MM.1S (cell line): ENCODE measurements at regions not wholly inside any gene's neighbourhood (a gene's known extent, or its start where the extent isn't known, plus 50 kb on each side); places are given as distances from the start of the nearest gene placed in this dataset.

ENCODE experiments used
- DNase-seq: peaks from one replicate; pipeline ENCODE4 v3.0.0-alpha.2; 2015
- H2AFZ ChIP-seq: fragments of 300-600 bp; sonication (generic); 2 replicates; pipeline ENCODE4 v1.6.0; 2016; ENCODE audit warnings: antibody characterized with exemption, low read length
- H3F3A ChIP-seq: fragments of 300-600 bp; sonication (generic); 2 replicates; pipeline ENCODE4 v1.6.1; 2016; ENCODE audit warnings: mild to moderate bottlenecking, antibody characterized with exemption, low read length, moderate library complexity, mixed read lengths; ENCODE audit not compliant: insufficient read depth
- H3K27ac ChIP-seq: fragments of 300-600 bp; sonication (generic); 2 replicates; pipeline ENCODE4 v1.5.1; 2016; ENCODE audit warnings: mild to moderate bottlenecking, low read length
- H3K27me3 ChIP-seq: fragments of 300-600 bp; sonication (generic); replicated peaks from 2 replicates; pipeline ENCODE4 v1.6.0; 2016; ENCODE audit warnings: low read length; ENCODE audit not compliant: insufficient read depth
- H3K36me3 ChIP-seq: fragments of 300-600 bp; sonication (generic); replicated peaks from 2 replicates; pipeline ENCODE4 v1.6.1; 2016; ENCODE audit warnings: mild to moderate bottlenecking, low read length, mixed read lengths; ENCODE audit not compliant: insufficient read depth
- H3K4me1 ChIP-seq: fragments of 300-600 bp; sonication (generic); 2 replicates; pipeline ENCODE4 v1.6.1; 2016; ENCODE audit warnings: low read length, mixed read lengths
- H3K4me2 ChIP-seq: fragments of 300-600 bp; sonication (generic); 2 replicates; pipeline ENCODE4 v1.6.0; 2016; ENCODE audit warnings: low read depth, low read length
- H3K4me3 ChIP-seq: fragments of 300-600 bp; sonication (generic); 2 replicates; pipeline ENCODE4 v1.5.1; 2016; ENCODE audit warnings: low read length, mixed read lengths
- H3K79me2 ChIP-seq: fragments of 300-600 bp; sonication (generic); 2 replicates; pipeline ENCODE4 v1.6.1; 2016; ENCODE audit warnings: mixed run types, low read length, mixed read lengths
- H3K9ac ChIP-seq: fragments of 300-600 bp; sonication (generic); 2 replicates; pipeline ENCODE4 v1.6.1; 2016; ENCODE audit warnings: low read length, mixed read lengths
- H3K9me2 ChIP-seq: fragments of 300-600 bp; sonication (generic); replicated peaks from 2 replicates; pipeline ENCODE4 v1.6.1; 2016; ENCODE audit warnings: mild to moderate bottlenecking, low read length, mixed read lengths; ENCODE audit not compliant: insufficient read depth
- H3K9me3 ChIP-seq: fragments of 300-600 bp; sonication (generic); replicated peaks from 2 replicates; pipeline ENCODE4 v1.6.1; 2016; ENCODE audit warnings: mild to moderate bottlenecking, low read length, mixed read lengths; ENCODE audit not compliant: insufficient read depth
- H4K20me1 ChIP-seq: fragments of 300-600 bp; sonication (generic); 2 replicates; pipeline ENCODE4 v1.6.1; 2016; ENCODE audit warnings: mild to moderate bottlenecking, low read length, moderate library complexity, mixed read lengths; ENCODE audit not compliant: insufficient read depth
- EZH2 ChIP-seq: fragments of 300-600 bp; sonication (generic); optimal IDR thresholded peaks from 2 replicates; pipeline ENCODE3; 2017; ENCODE audit warnings: low read depth, mild to moderate bottlenecking, antibody characterized with exemption, low read length, mixed read lengths
- EZH2phosphoT487 ChIP-seq: fragments of 300-600 bp; sonication (generic); IDR thresholded peaks from 2 replicates; pipeline ENCODE4 v1.6.1; 2018; ENCODE audit warnings: antibody characterized with exemption, low read length
- TF ChIP-seq, protein P1 (sequence below): fragments of 300-600 bp; sonication (generic); IDR thresholded peaks from 2 replicates; pipeline ENCODE4 v1.5.1; 2016; ENCODE audit warnings: antibody characterized with exemption, low read length, mixed read lengths

DNA sequence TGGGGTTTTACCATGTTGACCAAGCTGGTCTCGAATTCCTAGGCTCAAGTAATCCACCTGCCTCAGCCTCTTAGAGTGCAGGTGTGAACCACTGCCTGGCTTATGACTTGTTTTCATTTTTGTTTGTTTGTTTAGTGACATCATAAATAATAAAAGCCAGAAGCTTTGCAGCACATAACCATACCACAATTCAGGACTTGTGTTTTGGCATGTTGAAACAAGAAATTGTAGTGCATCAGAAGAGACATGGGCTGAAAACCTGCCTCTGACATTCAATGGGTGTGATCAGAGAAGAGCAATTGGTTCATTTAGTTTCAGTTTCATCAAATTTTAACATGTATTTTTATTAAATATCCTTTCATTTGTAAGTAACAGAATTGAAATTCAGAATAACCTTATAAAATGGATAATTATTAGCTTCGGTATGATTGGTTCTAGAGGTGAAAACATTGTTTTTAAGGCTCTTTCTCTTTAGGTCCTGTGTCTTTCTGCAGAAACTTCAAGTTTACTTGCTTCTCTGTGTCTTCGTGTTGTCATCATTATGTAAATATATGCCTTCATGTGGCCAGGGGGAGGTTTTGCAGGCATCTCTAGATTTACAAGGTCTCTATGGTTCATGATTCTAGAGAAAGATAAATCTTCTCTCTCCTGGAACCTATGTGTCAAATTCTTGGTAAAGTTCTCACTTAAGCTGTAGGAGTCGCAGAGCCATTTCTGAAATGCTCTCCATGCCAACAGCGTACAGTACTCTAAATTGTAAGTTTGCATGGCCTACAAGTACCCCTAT lies 312.0 kb downstream of the KCNC2 start:
- H3K9ac ChIP-seq: no peak overlapping the region
- H3K9me2 ChIP-seq: no peaks in the 10 kb centered on the region
- no peaks in the 10 kb centered on the region for H3K9me3 ChIP-seq
- no peak overlapping the region for H3K4me2 ChIP-seq
- no peaks in the 10 kb centered on the region for H3K4me1 ChIP-seq
- H3K27ac ChIP-seq: no peak overlapping the region
- TF ChIP-seq, protein P1, sequence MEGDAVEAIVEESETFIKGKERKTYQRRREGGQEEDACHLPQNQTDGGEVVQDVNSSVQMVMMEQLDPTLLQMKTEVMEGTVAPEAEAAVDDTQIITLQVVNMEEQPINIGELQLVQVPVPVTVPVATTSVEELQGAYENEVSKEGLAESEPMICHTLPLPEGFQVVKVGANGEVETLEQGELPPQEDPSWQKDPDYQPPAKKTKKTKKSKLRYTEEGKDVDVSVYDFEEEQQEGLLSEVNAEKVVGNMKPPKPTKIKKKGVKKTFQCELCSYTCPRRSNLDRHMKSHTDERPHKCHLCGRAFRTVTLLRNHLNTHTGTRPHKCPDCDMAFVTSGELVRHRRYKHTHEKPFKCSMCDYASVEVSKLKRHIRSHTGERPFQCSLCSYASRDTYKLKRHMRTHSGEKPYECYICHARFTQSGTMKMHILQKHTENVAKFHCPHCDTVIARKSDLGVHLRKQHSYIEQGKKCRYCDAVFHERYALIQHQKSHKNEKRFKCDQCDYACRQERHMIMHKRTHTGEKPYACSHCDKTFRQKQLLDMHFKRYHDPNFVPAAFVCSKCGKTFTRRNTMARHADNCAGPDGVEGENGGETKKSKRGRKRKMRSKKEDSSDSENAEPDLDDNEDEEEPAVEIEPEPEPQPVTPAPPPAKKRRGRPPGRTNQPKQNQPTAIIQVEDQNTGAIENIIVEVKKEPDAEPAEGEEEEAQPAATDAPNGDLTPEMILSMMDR: no peak
- no peak for TF ChIP-seq EZH2phosphoT487
- no peak for TF ChIP-seq EZH2
- no peaks in the 10 kb centered on the region for H3K27me3 ChIP-seq
- H3F3A ChIP-seq: no peaks in the 10 kb centered on the region
- no peaks in the 10 kb centered on the region for H3K36me3 ChIP-seq
- H4K20me1 ChIP-seq: no peaks in the 10 kb centered on the region
- no peak overlapping the region for H3K4me3 ChIP-seq
- H3K79me2 ChIP-seq: no peaks in the 10 kb centered on the region
- peak; percentile 27 for DNase-seq
- peak overlapping the region; percentile 37; the same call in 1 of the 2 replicates for H2AFZ ChIP-seq

DNA sequence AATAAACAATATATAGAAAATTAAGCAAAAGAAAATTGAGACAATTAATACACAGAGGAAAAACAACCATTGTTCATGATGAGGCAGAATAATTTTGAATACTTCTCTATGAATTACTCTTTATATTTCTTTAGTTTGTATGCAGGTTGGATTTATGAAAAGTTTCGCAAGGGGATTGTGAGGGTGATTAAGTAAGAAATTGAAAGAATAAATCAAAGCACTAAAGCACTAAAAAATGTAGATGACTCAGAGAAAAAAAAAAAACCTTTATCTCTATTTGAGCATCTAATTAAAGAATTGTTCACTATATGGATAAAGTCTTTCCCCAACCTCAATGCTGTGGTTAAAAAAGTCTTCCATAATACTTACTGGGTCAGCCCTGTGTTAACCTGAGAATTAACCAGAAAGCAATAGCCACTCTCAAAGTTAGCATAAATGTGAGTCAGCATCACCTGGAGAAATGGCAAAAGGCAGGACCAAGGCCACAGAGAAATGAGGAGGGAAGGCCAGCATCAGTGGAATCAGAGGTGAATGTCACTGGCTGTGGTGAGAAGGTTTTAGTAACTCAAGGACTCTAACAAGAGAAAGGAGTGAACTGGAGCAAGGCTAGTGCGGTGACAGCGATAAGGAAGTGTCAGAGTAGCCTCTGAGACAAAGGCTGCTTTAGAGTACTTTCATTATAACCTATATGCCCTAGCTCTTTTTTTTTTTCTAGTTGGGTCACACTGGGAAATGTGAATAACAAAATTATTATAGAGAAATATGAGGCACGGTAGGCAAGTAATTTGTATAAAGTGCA lies 310.4 kb downstream of the KCNC2 start:
- H3K27me3 ChIP-seq: no peaks in the 10 kb centered on the region
- no peaks in the 10 kb centered on the region for H3K4me1 ChIP-seq
- no peak overlapping the region for H3K4me3 ChIP-seq
- H3K36me3 ChIP-seq: no peaks in the 10 kb centered on the region
- H3K79me2 ChIP-seq: no peaks in the 10 kb centered on the region
- no peaks in the 10 kb centered on the region for H4K20me1 ChIP-seq
- no peaks in the 10 kb centered on the region for H3F3A ChIP-seq
- no peak overlapping the region for H2AFZ ChIP-seq
- no peak overlapping the region for H3K9ac ChIP-seq
- H3K9me3 ChIP-seq: no peaks in the 10 kb centered on the region
- DNase-seq: no peak
- no peaks in the 10 kb centered on the region for H3K9me2 ChIP-seq
- TF ChIP-seq, protein P1: no peak
- TF ChIP-seq EZH2 (no peak), EZH2phosphoT487 (no peak)
- H3K4me2 ChIP-seq: no peak overlapping the region
- no peak overlapping the region for H3K27ac ChIP-seq

DNA sequence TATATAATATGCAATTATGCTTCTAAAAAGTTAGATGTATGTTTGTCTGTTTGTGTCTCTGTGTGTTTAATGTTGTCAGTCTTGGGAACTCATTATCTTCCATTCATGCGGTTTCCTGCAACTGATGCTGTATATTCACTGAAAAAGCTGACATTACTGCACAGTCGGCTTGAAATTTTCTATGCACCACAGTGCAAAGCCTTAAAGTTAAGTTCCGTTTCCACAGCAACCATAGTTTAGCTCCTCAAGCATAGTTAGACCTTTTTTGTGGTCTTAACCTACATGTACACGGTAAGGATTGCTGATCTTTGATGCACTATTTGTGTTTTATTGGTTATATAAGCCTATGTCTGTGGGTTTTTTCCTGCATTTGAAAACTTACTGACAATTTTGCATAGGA lies 309.4 kb downstream of the KCNC2 start:
- Histone ChIP-seq H3K9me3 (no peaks in the 10 kb centered on the region), H4K20me1 (no peaks in the 10 kb centered on the region), H3K4me1 (no peaks in the 10 kb centered on the region), H3K27ac (no peak overlapping the region), H2AFZ (no peak overlapping the region), H3K4me3 (no peak overlapping the region), H3K36me3 (no peaks in the 10 kb centered on the region), H3F3A (no peaks in the 10 kb centered on the region), H3K9me2 (no peaks in the 10 kb centered on the region), H3K9ac (no peak overlapping the region), H3K79me2 (no peaks in the 10 kb centered on the region), H3K27me3 (no peaks in the 10 kb centered on the region), H3K4me2 (no peak overlapping the region)
- TF ChIP-seq EZH2 (no peak), EZH2phosphoT487 (no peak)
- TF ChIP-seq, protein P1: no peak
- DNase-seq: no peak
